SK-N-SH (cell line): ENCODE measurements at regions not wholly inside any gene's neighbourhood (a gene's known extent, or its start where the extent isn't known, plus 50 kb on each side); places are given as distances from the start of the nearest gene placed in this dataset.

Source experiments
- CTCF ChIA-PET: fragments of 300-600, 350-600 bp; formaldehyde crosslinking; extraction: SDS; loops from one replicate; lab custom pipeline; 2021; lab: Yijun Ruan, JAX
- POLR2A ChIA-PET: fragments of 350-600 bp; sonication (Branson Sonifier 250); formaldehyde crosslinking; extraction: SDS; loops from one replicate; lab custom pipeline; 2020; ENCODE audit warnings: antibody characterized with exemption, inconsistent platforms; lab: Yijun Ruan, JAX
- DNase-seq: peaks from one replicate; pipeline ENCODE4 v3.0.0; 2012
- H2AFZ ChIP-seq: fragments of 200-600 bp; sonication (generic); 2 replicates; pipeline ENCODE4 v1.8.1; 2016; ENCODE audit warnings: antibody characterized with exemption, mild to moderate bottlenecking, low read depth
- H3F3A ChIP-seq: fragments of 200-600 bp; sonication (generic); replicated peaks from 2 replicates; pipeline ENCODE3; 2016; ENCODE audit warnings: antibody characterized with exemption, mild to moderate bottlenecking; ENCODE audit not compliant: insufficient read depth
- H3K27ac ChIP-seq, 2 experiments: fragments of 200-500 bp in 1 of 2; fragments of 200-600 bp in 1 of 2; sonication (Bioruptor generic) in 1 of 2; sonication (generic), shearing (Covaris generic) in 1 of 2; 2 replicates each; pipeline versions ENCODE4 v1.5.1 to v1.6.1; 2014 to 2016; ENCODE audit warnings: low read depth in 2 of 2, inconsistent platforms in 1 of 2, low read length in 1 of 2, mild to moderate bottlenecking in 1 of 2, mixed read lengths in 1 of 2
- H3K27me3 ChIP-seq: fragments of 200-600 bp; sonication (generic), shearing (Covaris generic); 2 replicates; pipeline ENCODE4 v1.6.1; 2016; ENCODE audit warnings: mixed run types; ENCODE audit not compliant: insufficient read depth
- H3K36me3 ChIP-seq, 2 experiments: fragments of 200-500 bp in 1 of 2; fragments of 200-600 bp in 1 of 2; sonication (Bioruptor generic) in 1 of 2; sonication (generic) in 1 of 2; replicated peaks in 1 of 2; 2 replicates each; pipeline versions ENCODE3 to v1.5.1; 2014 to 2016; ENCODE audit warnings: low read length in 1 of 2, mild to moderate bottlenecking in 1 of 2; ENCODE audit not compliant: insufficient read depth in 2 of 2, control insufficient read depth in 1 of 2
- H3K4me1 ChIP-seq, 2 experiments: fragments of 200-500 bp in 1 of 2; fragments of 200-600 bp in 1 of 2; sonication (Bioruptor generic) in 1 of 2; sonication (generic), shearing (Covaris generic) in 1 of 2; 2 replicates each; pipeline versions ENCODE4 v1.5.1 to v1.6.1; 2014 to 2016; ENCODE audit warnings: low read depth in 1 of 2, low read length in 1 of 2, mixed run types in 1 of 2; ENCODE audit not compliant: insufficient read depth in 2 of 2, control insufficient read depth in 1 of 2
- H3K4me2 ChIP-seq: fragments of 200-600 bp; sonication (generic), shearing (Covaris generic); 2 replicates; pipeline ENCODE4 v1.6.1; 2017; ENCODE audit warnings: mixed run types
- H3K4me3 ChIP-seq, 2 experiments: fragments of 200-500 bp in 1 of 2; fragments of 200-600 bp in 1 of 2; sonication (Bioruptor generic) in 1 of 2; sonication (generic), shearing (Covaris generic) in 1 of 2; 2 replicates each; pipeline versions ENCODE4 v1.5.1 to v1.8.1; 2014 to 2016; ENCODE audit warnings: low read depth in 2 of 2, inconsistent platforms in 1 of 2, low read length in 1 of 2, mild to moderate bottlenecking in 1 of 2, mixed read lengths in 1 of 2, moderate library complexity in 1 of 2
- H3K79me2 ChIP-seq: fragments of 200-600 bp; sonication (generic); 2 replicates; pipeline ENCODE4 v1.8.1; 2017; ENCODE audit warnings: mild to moderate bottlenecking; ENCODE audit not compliant: insufficient read depth
- H3K9ac ChIP-seq: fragments of 200-600 bp; sonication (generic); 2 replicates; pipeline ENCODE4 v1.6.1; 2017; ENCODE audit warnings: mixed run types
- H3K9me2 ChIP-seq: fragments of 200-600 bp; sonication (generic); 2 replicates; pipeline ENCODE4 v1.6.1; 2017; ENCODE audit warnings: mixed run types
- H3K9me3 ChIP-seq: fragments of 200-600 bp; sonication (generic); 2 replicates; pipeline ENCODE4 v1.6.1; 2017; ENCODE audit warnings: mixed run types, mild to moderate bottlenecking, moderate library complexity
- H4K20me1 ChIP-seq: fragments of 200-600 bp; sonication (generic); 2 replicates; pipeline ENCODE4 v1.6.1; 2017; ENCODE audit warnings: mild to moderate bottlenecking, mixed run types; ENCODE audit not compliant: insufficient read depth
- ELF1 ChIP-seq: IDR thresholded peaks from 2 replicates; pipeline ENCODE4 v1.4.0; 2012
- EZH2phosphoT487 ChIP-seq: fragments of 200-600 bp; sonication (generic); IDR thresholded peaks from 2 replicates; pipeline ENCODE4 v1.6.1; 2017; ENCODE audit warnings: low read depth, mixed run types, mild to moderate bottlenecking, antibody characterized with exemption, moderate library complexity, borderline replicate concordance
- MAX ChIP-seq: IDR thresholded peaks from 2 replicates; pipeline ENCODE4 v1.4.0; 2012; ENCODE audit warnings: low read depth
- NRF1 ChIP-seq: IDR thresholded peaks from 2 replicates; pipeline ENCODE4 v1.6.1; 2012; ENCODE audit warnings: low read depth, mild to moderate bottlenecking, low read length
- PBX3 ChIP-seq: IDR thresholded peaks from 2 replicates; pipeline ENCODE4; 2012
- TCF12 ChIP-seq: IDR thresholded peaks from 2 replicates; pipeline ENCODE4 v1.4.0; 2012
- USF1 ChIP-seq: IDR thresholded peaks from 2 replicates; pipeline ENCODE4 v1.4.0; 2012; ENCODE audit warnings: low read depth, borderline replicate concordance
- YY1 ChIP-seq: IDR thresholded peaks from 2 replicates; pipeline ENCODE4 v1.4.0; 2012; ENCODE audit warnings: low read depth, mild to moderate bottlenecking
- WGBS: methylation state at CpG from one replicate; pipeline ENCODE4 v1.1.6; 2017; ENCODE audit warnings: low lambda C conversion rate; 5-methylcytosine and 5-hydroxymethylcytosine counted together
- TF ChIP-seq, protein P1 (sequence below): IDR thresholded peaks from 2 replicates; pipeline ENCODE4 v1.6.1; 2012; ENCODE audit warnings: mild to moderate bottlenecking, low read depth, low read length, moderate library complexity

DNA sequence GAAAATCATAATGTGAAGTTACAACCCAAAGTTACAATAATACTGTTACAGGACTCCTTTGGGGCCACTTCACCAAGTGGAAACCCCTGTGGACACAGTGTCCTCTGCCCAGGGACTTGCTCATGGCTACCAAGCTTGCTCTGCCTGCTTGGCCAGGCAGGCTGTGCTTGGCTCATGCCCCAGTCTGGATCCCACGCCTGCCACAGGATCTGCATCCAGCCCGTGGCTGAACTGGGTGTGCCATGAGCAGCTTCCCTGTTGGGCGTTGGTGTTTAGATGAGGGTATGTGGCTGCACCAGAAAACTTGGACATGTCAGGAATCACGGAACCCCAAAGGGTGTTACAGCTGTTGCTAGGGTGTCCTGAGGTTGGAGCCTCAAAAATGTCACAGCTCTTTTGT lies 820.9 kb downstream of the SLC6A15 start:
- POLR2A ChIA-PET: no interaction called here
- no peak overlapping the region for H3K4me3 ChIP-seq

More for the DNA sequence above, 820.9 kb downstream of the SLC6A15 start:
- no peak for DNase-seq
- Histone ChIP-seq H3K79me2 (no peaks in the 10 kb centered on the region), H3K4me1 (no peaks in the 10 kb centered on the region), H4K20me1 (no peaks in the 10 kb centered on the region), H3K9ac (no peak overlapping the region), H3K9me3 (peaks cover 4% of the 10 kb centered on the region; the same call in 1 of the 2 replicates), H3K4me2 (no peak overlapping the region), H3K36me3 (no peaks in the 10 kb centered on the region)
- 60% methylated on average over 1 of the region's 4 CpGs for WGBS
- no peak for TF ChIP-seq PBX3
- TF ChIP-seq USF1: no peak
- TF ChIP-seq ELF1: no peak
- TF ChIP-seq MAX: no peak
- no peak for TF ChIP-seq YY1
- no peak for TF ChIP-seq TCF12
- no peak for TF ChIP-seq EZH2phosphoT487
- no peak for TF ChIP-seq NRF1
- TF ChIP-seq, protein P1, sequence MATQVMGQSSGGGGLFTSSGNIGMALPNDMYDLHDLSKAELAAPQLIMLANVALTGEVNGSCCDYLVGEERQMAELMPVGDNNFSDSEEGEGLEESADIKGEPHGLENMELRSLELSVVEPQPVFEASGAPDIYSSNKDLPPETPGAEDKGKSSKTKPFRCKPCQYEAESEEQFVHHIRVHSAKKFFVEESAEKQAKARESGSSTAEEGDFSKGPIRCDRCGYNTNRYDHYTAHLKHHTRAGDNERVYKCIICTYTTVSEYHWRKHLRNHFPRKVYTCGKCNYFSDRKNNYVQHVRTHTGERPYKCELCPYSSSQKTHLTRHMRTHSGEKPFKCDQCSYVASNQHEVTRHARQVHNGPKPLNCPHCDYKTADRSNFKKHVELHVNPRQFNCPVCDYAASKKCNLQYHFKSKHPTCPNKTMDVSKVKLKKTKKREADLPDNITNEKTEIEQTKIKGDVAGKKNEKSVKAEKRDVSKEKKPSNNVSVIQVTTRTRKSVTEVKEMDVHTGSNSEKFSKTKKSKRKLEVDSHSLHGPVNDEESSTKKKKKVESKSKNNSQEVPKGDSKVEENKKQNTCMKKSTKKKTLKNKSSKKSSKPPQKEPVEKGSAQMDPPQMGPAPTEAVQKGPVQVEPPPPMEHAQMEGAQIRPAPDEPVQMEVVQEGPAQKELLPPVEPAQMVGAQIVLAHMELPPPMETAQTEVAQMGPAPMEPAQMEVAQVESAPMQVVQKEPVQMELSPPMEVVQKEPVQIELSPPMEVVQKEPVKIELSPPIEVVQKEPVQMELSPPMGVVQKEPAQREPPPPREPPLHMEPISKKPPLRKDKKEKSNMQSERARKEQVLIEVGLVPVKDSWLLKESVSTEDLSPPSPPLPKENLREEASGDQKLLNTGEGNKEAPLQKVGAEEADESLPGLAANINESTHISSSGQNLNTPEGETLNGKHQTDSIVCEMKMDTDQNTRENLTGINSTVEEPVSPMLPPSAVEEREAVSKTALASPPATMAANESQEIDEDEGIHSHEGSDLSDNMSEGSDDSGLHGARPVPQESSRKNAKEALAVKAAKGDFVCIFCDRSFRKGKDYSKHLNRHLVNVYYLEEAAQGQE: no peak
- TF ChIP-seq, all 33 proteins: peak for 0
- Histone ChIP-seq H3K27ac (no peak overlapping the region), H3K27me3 (no peaks in the 10 kb centered on the region), H2AFZ (no peak overlapping the region), H3F3A (no peaks in the 10 kb centered on the region), H3K9me2 (peaks cover 2% of the 10 kb centered on the region; the same call in 1 of the 2 replicates)
- CTCF ChIA-PET: no interaction called here
